ENCODE measurements at regions not wholly inside any gene's neighbourhood (a gene's known extent, or its start where the extent isn't known, plus 50 kb on each side); places are given as distances from the start of the nearest gene placed in this dataset.
A peak's percentile ranks its signal among the peaks of the same experiment; 100 is the strongest.

DNA sequence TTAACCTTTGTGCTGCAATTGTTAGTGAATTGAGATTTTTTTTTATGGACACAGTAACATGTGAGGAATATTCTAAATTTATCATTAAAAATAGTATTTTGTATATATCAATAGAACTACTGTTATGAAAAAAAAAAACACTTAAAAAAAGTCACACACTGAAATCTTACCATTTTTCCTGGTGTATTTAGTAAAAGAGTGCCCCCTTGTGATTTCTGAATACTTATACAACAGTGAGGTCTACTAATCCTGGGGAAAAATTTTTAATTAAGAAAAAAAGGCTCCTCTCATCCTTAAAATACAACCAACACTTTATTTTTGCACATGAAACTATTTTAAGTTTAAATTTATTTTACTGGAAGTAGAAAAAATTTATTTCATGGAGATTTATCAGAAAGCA is 56.4 kb upstream of the SPOCK3 start:
- TF ChIP-seq, protein P1, sequence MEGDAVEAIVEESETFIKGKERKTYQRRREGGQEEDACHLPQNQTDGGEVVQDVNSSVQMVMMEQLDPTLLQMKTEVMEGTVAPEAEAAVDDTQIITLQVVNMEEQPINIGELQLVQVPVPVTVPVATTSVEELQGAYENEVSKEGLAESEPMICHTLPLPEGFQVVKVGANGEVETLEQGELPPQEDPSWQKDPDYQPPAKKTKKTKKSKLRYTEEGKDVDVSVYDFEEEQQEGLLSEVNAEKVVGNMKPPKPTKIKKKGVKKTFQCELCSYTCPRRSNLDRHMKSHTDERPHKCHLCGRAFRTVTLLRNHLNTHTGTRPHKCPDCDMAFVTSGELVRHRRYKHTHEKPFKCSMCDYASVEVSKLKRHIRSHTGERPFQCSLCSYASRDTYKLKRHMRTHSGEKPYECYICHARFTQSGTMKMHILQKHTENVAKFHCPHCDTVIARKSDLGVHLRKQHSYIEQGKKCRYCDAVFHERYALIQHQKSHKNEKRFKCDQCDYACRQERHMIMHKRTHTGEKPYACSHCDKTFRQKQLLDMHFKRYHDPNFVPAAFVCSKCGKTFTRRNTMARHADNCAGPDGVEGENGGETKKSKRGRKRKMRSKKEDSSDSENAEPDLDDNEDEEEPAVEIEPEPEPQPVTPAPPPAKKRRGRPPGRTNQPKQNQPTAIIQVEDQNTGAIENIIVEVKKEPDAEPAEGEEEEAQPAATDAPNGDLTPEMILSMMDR (conservative IDR thresholded peaks at IDR 0.05 in 1 of 2, IDR thresholded peaks at IDR 0.05 in 1 of 2; ENCODE audit: extremely low read depth in 1 of 2, insufficient read depth in 1 of 2, low read depth in 1 of 2, low read length in 2 of 2): peak; percentile 27 to 50
- TF ChIP-seq EZH2 (IDR thresholded peaks at IDR 0.05; ENCODE audit: borderline replicate concordance, low read length): no peak
